ENCODE measurements at regions not wholly inside any gene's neighbourhood (a gene's known extent, or its start where the extent isn't known, plus 50 kb on each side); places are given as distances from the start of the nearest gene placed in this dataset.

GRCh38 chr1:87204921-87205320 lies 123.8 kb upstream of the LMO4 start:
- H3K27me3 Mint-ChIP-seq (ENCODE audit: low read depth): peaks cover 39% of the 10 kb centered on the region
- no peaks in the 10 kb centered on the region for H3K9me3 Mint-ChIP-seq
- H3K27ac Mint-ChIP-seq: no peak overlapping the region
- no peak overlapping the region for H3K4me3 Mint-ChIP-seq
- H3K4me1 Mint-ChIP-seq: peaks cover 9% of the 10 kb centered on the region
- no peak for DNase-seq (ENCODE audit: low spot score in 2 of 2, unreplicated experiment in 2 of 2)
- no peak for TF ChIP-seq CTCF (IDR thresholded peaks at IDR 0.05; ENCODE audit: unreplicated experiment)
- H3K36me3 Mint-ChIP-seq: no peaks in the 10 kb centered on the region

GRCh38 chr1:87206044-87206831 lies 122.4 kb upstream of the LMO4 start:
- Mint-ChIP-seq H3K4me1 (peaks cover 5% of the 10 kb centered on the region), H3K4me3 (no peak overlapping the region)
- TF ChIP-seq CTCF (IDR thresholded peaks at IDR 0.05; ENCODE audit: unreplicated experiment): no peak

DNA sequence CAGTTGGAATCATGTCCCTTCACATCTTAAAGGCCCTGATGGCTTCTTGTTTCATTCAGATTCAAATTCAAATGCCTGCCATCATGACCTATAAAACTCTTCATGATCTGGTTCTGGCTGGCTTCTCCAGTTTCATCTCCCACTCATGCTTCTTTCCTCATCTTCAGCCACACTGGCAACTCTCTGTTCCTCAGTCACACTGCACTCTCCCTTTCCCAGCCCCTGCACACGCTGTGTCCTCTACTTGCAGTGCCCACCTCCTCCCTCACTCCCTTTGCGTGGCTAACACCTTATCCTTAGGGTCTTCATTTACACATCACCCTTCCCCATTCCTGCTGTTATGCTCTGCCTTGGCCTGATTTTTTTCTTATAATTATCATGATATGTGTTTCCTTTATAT lies 120.6 kb upstream of the LMO4 start:
- TF ChIP-seq CTCF (IDR thresholded peaks at IDR 0.05; ENCODE audit: unreplicated experiment): no peak
- Mint-ChIP-seq H3K27me3 (ENCODE audit: low read depth) (peaks cover 16% of the 10 kb centered on the region), H3K36me3 (no peaks in the 10 kb centered on the region), H3K4me1 (peaks cover 5% of the 10 kb centered on the region), H3K4me3 (no peak overlapping the region), H3K27ac (no peak overlapping the region), H3K9me3 (no peaks in the 10 kb centered on the region)
- no peak for DNase-seq (ENCODE audit: low spot score in 2 of 2, unreplicated experiment in 2 of 2)

More at GRCh38 chr1:87206044-87206831, 122.4 kb upstream of the LMO4 start:
- peaks cover 28% of the 10 kb centered on the region for H3K27me3 Mint-ChIP-seq (ENCODE audit: low read depth)
- no peaks in the 10 kb centered on the region for H3K36me3 Mint-ChIP-seq
- no peaks in the 10 kb centered on the region for H3K9me3 Mint-ChIP-seq
- H3K27ac Mint-ChIP-seq: no peak overlapping the region
- DNase-seq (ENCODE audit: low spot score in 2 of 2, unreplicated experiment in 2 of 2): no peak

DNA sequence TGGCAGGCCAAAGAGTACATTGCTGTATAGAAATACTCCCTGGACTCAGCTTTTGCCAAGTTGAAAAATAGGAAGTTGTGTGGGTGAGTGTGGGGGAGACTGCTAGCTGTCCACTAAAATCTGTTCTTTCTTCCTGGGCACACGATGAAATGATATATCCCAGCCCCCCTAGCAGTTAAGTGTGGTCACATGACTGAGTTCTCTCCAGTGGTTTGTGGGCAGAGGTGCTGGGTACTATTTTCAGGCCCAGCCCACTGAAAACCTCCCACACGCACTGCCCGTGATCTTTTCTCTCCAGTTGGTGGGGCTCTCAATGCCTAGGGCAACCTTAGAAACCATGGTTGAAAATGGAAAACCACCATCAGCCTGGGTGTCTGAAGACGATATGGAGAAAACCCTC lies 119.7 kb upstream of the LMO4 start:
- Mint-ChIP-seq H3K4me3 (no peak overlapping the region), H3K27ac (no peak overlapping the region), H3K4me1 (peaks cover 5% of the 10 kb centered on the region), H3K27me3 (ENCODE audit: low read depth) (peaks cover 16% of the 10 kb centered on the region), H3K9me3 (no peaks in the 10 kb centered on the region), H3K36me3 (no peaks in the 10 kb centered on the region)
- TF ChIP-seq CTCF (IDR thresholded peaks at IDR 0.05; ENCODE audit: unreplicated experiment): no peak
- no peak for DNase-seq (ENCODE audit: low spot score in 2 of 2, unreplicated experiment in 2 of 2)

GRCh38 chr1:87210151-87210550 lies 118.5 kb upstream of the LMO4 start:
- Mint-ChIP-seq H3K27ac (no peak overlapping the region), H3K36me3 (no peaks in the 10 kb centered on the region), H3K4me3 (no peak overlapping the region), H3K4me1 (no peaks in the 10 kb centered on the region), H3K9me3 (peaks cover 4% of the 10 kb centered on the region), H3K27me3 (ENCODE audit: low read depth) (peaks cover 11% of the 10 kb centered on the region)
- no peak for TF ChIP-seq CTCF (IDR thresholded peaks at IDR 0.05; ENCODE audit: unreplicated experiment)
- DNase-seq (ENCODE audit: low spot score in 2 of 2, unreplicated experiment in 2 of 2): no peak

All from mesothelial cell of epicardium (in vitro differentiated cells).